H9 (cell line): ENCODE measurements at regions not wholly inside any gene's neighbourhood (a gene's known extent, or its start where the extent isn't known, plus 50 kb on each side); places are given as distances from the start of the nearest gene placed in this dataset.

Source experiments
- DNase-seq: peaks from one replicate; pipeline ENCODE4 v3.0.0-alpha.2; 2017
- H2AFZ ChIP-seq: one replicate; pipeline ENCODE4 v1.6.1; 2013; ENCODE audit warnings: mild to moderate bottlenecking, low read length, control low read depth, moderate library complexity
- H2AK5ac ChIP-seq: 2 replicates; pipeline ENCODE4 v1.6.1; 2013; ENCODE audit warnings: low read length, control low read depth, mixed read lengths; ENCODE audit not compliant: insufficient read length
- H2BK120ac ChIP-seq: one replicate; pipeline ENCODE4 v1.6.1; 2013; ENCODE audit warnings: low read depth, mild to moderate bottlenecking, low read length, control low read depth, inconsistent platforms; ENCODE audit not compliant: poor library complexity, severe bottlenecking
- H2BK12ac ChIP-seq: 2 replicates; pipeline ENCODE4 v1.6.1; 2013; ENCODE audit warnings: low read length, control low read depth, mixed read lengths, low read depth; ENCODE audit not compliant: insufficient read length
- H2BK15ac ChIP-seq: 2 replicates; pipeline ENCODE4 v1.6.1; 2013; ENCODE audit warnings: low read depth, low read length, control low read depth
- H2BK20ac ChIP-seq: one replicate; pipeline ENCODE4 v1.6.1; 2013; ENCODE audit warnings: low read depth, mild to moderate bottlenecking, low read length, control low read depth, inconsistent platforms; ENCODE audit not compliant: poor library complexity, severe bottlenecking
- H2BK5ac ChIP-seq: 2 replicates; pipeline ENCODE4 v1.6.1; 2013; ENCODE audit warnings: low read length, control low read depth, mixed read lengths; ENCODE audit not compliant: insufficient read length
- H3K14ac ChIP-seq: 2 replicates; pipeline ENCODE4 v1.6.1; 2013; ENCODE audit warnings: low read length, control low read depth; ENCODE audit not compliant: insufficient read depth
- H3K18ac ChIP-seq: 2 replicates; pipeline ENCODE4 v1.6.1; 2013; ENCODE audit warnings: low read depth, mild to moderate bottlenecking, mixed read lengths, low read length, control low read depth; ENCODE audit not compliant: insufficient read length
- H3K23ac ChIP-seq: 2 replicates; pipeline ENCODE4 v1.6.1; 2013; ENCODE audit warnings: low read length, control low read depth, mixed read lengths, low read depth; ENCODE audit not compliant: insufficient read length
- H3K23me2 ChIP-seq: 2 replicates; pipeline ENCODE4 v1.6.1; 2013; ENCODE audit warnings: low read depth, mild to moderate bottlenecking, mixed read lengths, low read length, control low read depth; ENCODE audit not compliant: insufficient read length, poor library complexity, severe bottlenecking
- H3K27ac ChIP-seq: 2 replicates; pipeline ENCODE4 v1.5.1; 2013; ENCODE audit warnings: low read length, control low read depth, mixed read lengths, low read depth; ENCODE audit not compliant: insufficient read length
- H3K27me3 ChIP-seq: 2 replicates; pipeline ENCODE4 v1.6.1; 2013; ENCODE audit warnings: low read length, control low read depth, inconsistent platforms; ENCODE audit not compliant: insufficient read depth
- H3K4ac ChIP-seq: 2 replicates; pipeline ENCODE4 v1.6.1; 2013; ENCODE audit warnings: low read depth, mild to moderate bottlenecking, control low read depth, inconsistent platforms, low read length, moderate library complexity
- H3K4me1 ChIP-seq: 2 replicates; pipeline ENCODE4 v1.6.1; 2013; ENCODE audit warnings: low read length, control low read depth, inconsistent platforms; ENCODE audit not compliant: insufficient read depth
- H3K4me2 ChIP-seq: 2 replicates; pipeline ENCODE4 v1.6.1; 2013; ENCODE audit warnings: low read length, control low read depth, mixed read lengths; ENCODE audit not compliant: insufficient read length, insufficient read depth
- H3K56ac ChIP-seq: 2 replicates; pipeline ENCODE4 v1.6.1; 2013; ENCODE audit warnings: low read depth, mild to moderate bottlenecking, mixed read lengths, low read length, control low read depth; ENCODE audit not compliant: insufficient read length
- H3K79me1 ChIP-seq: 2 replicates; pipeline ENCODE4 v1.6.1; 2013; ENCODE audit warnings: low read depth, mild to moderate bottlenecking, moderate library complexity, low read length, control low read depth, inconsistent platforms; ENCODE audit not compliant: insufficient read depth, poor library complexity, severe bottlenecking
- H3K79me2 ChIP-seq: 2 replicates; pipeline ENCODE4 v1.6.1; 2013; ENCODE audit warnings: low read length, control low read depth, inconsistent platforms; ENCODE audit not compliant: insufficient read depth
- H3K9ac ChIP-seq: 2 replicates; pipeline ENCODE4 v1.6.1; 2013; ENCODE audit warnings: low read length, control low read depth, mixed read lengths; ENCODE audit not compliant: insufficient read length; ENCODE audit errors: extremely low read depth
- H3K9me3 ChIP-seq: one replicate; pipeline ENCODE4 v1.6.1; 2013; ENCODE audit warnings: low read depth, low read length, inconsistent platforms; ENCODE audit not compliant: control insufficient read depth
- H3T11ph ChIP-seq: one replicate; pipeline ENCODE4 v1.6.1; 2013; ENCODE audit warnings: mild to moderate bottlenecking, low read length, control low read depth, inconsistent platforms
- H4K20me1 ChIP-seq: one replicate; pipeline ENCODE4 v1.6.1; 2013; ENCODE audit not compliant: control insufficient read depth, insufficient read length, insufficient read depth
- H4K5ac ChIP-seq: 2 replicates; pipeline ENCODE4 v1.6.1; 2013; ENCODE audit warnings: low read depth, mild to moderate bottlenecking, mixed read lengths, low read length, control low read depth; ENCODE audit not compliant: insufficient read length
- H4K8ac ChIP-seq: replicated peaks from 2 replicates; pipeline ENCODE4 v1.6.1; 2013; ENCODE audit warnings: low read length, control low read depth, mixed read lengths, low read depth; ENCODE audit not compliant: insufficient read length
- H4K91ac ChIP-seq: 2 replicates; pipeline ENCODE4 v1.6.1; 2013; ENCODE audit warnings: low read depth, mild to moderate bottlenecking, moderate library complexity, mixed read lengths, low read length, control low read depth; ENCODE audit not compliant: insufficient read length
- H3K27ac Mint-ChIP-seq, 3 experiments: 2 replicates in 2 of 3; 3 replicates in 1 of 3; pipeline ENCODE4 v1.8.0; 2020 to 2021; ENCODE audit warnings: mixed read lengths in 3 of 3, mild to moderate bottlenecking in 1 of 3, moderate library complexity in 1 of 3
- H3K27me3 Mint-ChIP-seq: 2 replicates; pipeline ENCODE4 v1.8.0; 2021; ENCODE audit warnings: low read depth, mild to moderate bottlenecking, moderate library complexity, mixed read lengths
- H3K36me3 Mint-ChIP-seq, 3 experiments: 2 replicates in 2 of 3; 3 replicates in 1 of 3; pipeline ENCODE4 v1.8.0; 2020 to 2021; ENCODE audit warnings: low read depth in 3 of 3, mixed read lengths in 3 of 3; ENCODE audit not compliant: insufficient read depth in 1 of 3
- H3K4me1 Mint-ChIP-seq, 2 experiments: 2 replicates each; pipeline ENCODE4 v1.8.0; 2020; ENCODE audit warnings: mixed read lengths in 2 of 2
- H3K4me3 Mint-ChIP-seq, 2 experiments: 2 replicates in 1 of 2; 3 replicates in 1 of 2; pipeline ENCODE4 v1.8.0; 2020 to 2021; ENCODE audit warnings: mild to moderate bottlenecking in 2 of 2, mixed read lengths in 2 of 2, moderate library complexity in 1 of 2
- H3K9me3 Mint-ChIP-seq, 2 experiments: 2 replicates in 1 of 2; 3 replicates in 1 of 2; pipeline ENCODE4 v1.8.0; 2020; ENCODE audit warnings: mild to moderate bottlenecking in 2 of 2, mixed read lengths in 2 of 2, moderate library complexity in 1 of 2
- WGBS: extraction: QIAGEN DNeasy Blood & Tissue Kit; methylation state at CpG from one replicate; pipeline ENCODE4 v1.1.7; 2013; ENCODE audit warnings: missing lambda C conversion rate, low lambda C conversion rate, mixed read lengths; ENCODE audit not compliant: insufficient read length; ENCODE audit errors: extremely low coverage; 5-methylcytosine and 5-hydroxymethylcytosine counted together
- TF ChIP-seq, protein P1 (sequence below): fragments of 200-600 bp; sonication (generic); conservative IDR thresholded peaks from 3 replicates; pipeline ENCODE4 v1.8.0; 2021; ENCODE audit warnings: antibody characterized with exemption, mild to moderate bottlenecking

DNA sequence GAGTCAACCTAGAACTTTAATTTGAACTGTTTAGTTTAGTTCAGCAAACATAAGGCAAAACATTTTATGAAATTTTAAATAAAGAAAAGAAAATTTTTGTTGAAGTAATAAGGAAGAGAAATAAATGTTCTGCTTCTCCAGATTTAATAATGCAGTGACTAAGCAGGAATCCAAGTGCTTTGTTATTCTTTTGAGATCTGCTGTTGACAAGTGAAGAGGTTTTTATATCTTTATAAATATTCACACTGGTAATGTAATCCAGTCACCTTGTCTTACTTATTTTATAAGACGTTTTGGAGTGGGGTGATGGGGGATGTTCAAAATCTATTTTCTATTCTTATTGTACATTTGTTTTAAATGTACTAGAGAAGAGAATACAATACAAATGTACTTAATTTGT is 725.9 kb upstream of the CCDC179 start:
- WGBS: no CpG with 5 or more reads among the region's 1 CpG
- H3K36me3 Mint-ChIP-seq: peaks cover 3 to 5% (median 4%) of the 10 kb centered on the region in 3 experiments; a peak in 4 of 7 replicates

More for the DNA sequence above, 725.9 kb upstream of the CCDC179 start:
- Histone ChIP-seq H3T11ph (no peak overlapping the region), H3K23me2 (no peaks in the 10 kb centered on the region), H3K18ac (no peak overlapping the region), H3K27me3 (no peaks in the 10 kb centered on the region), H4K91ac (no peak overlapping the region), H2BK20ac (no peak overlapping the region), H4K8ac (no peak overlapping the region), H3K79me2 (no peaks in the 10 kb centered on the region), H2BK5ac (no peak overlapping the region), H2BK12ac (no peak overlapping the region), H3K56ac (no peak overlapping the region), H2BK120ac (no peak overlapping the region), H3K14ac (no peak overlapping the region), H4K20me1 (no peaks in the 10 kb centered on the region), H3K79me1 (no peaks in the 10 kb centered on the region), H3K9ac (no peak overlapping the region), H4K5ac (no peak overlapping the region), H3K9me3 (no peaks in the 10 kb centered on the region), H3K4me2 (no peak overlapping the region), H3K27ac (no peak overlapping the region), H3K23ac (no peak overlapping the region), H3K4ac (no peak overlapping the region), H2AFZ (no peak overlapping the region), H2AK5ac (no peak overlapping the region), H3K4me1 (no peaks in the 10 kb centered on the region), H2BK15ac (no peak overlapping the region)
- no peaks in the 10 kb centered on the region for H3K4me1 Mint-ChIP-seq
- TF ChIP-seq, protein P1, sequence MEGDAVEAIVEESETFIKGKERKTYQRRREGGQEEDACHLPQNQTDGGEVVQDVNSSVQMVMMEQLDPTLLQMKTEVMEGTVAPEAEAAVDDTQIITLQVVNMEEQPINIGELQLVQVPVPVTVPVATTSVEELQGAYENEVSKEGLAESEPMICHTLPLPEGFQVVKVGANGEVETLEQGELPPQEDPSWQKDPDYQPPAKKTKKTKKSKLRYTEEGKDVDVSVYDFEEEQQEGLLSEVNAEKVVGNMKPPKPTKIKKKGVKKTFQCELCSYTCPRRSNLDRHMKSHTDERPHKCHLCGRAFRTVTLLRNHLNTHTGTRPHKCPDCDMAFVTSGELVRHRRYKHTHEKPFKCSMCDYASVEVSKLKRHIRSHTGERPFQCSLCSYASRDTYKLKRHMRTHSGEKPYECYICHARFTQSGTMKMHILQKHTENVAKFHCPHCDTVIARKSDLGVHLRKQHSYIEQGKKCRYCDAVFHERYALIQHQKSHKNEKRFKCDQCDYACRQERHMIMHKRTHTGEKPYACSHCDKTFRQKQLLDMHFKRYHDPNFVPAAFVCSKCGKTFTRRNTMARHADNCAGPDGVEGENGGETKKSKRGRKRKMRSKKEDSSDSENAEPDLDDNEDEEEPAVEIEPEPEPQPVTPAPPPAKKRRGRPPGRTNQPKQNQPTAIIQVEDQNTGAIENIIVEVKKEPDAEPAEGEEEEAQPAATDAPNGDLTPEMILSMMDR: no peak
- no peak overlapping the region for H3K27ac Mint-ChIP-seq
- no peaks in the 10 kb centered on the region for H3K27me3 Mint-ChIP-seq
- no peak for DNase-seq
- H3K4me3 Mint-ChIP-seq: no peak overlapping the region
- H3K9me3 Mint-ChIP-seq: peaks cover 11 to 12% of the 10 kb centered on the region in 2 experiments
